Lung (tissue), 11 donors: ENCODE measurements at regions not wholly inside any gene's neighbourhood (a gene's known extent, or its start where the extent isn't known, plus 50 kb on each side); places are given as distances from the start of the nearest gene placed in this dataset.

ENCODE experiments used
- ATAC-seq: fragments of 200-7000 bp; cut with Tn5 transposase; one replicate; pipeline ENCODE4 v1.9.1; 2020; ENCODE audit warnings: moderate number of reproducible peaks; ENCODE audit not compliant: insufficient read depth, low FRiP score
- DNase-seq, 3 donors: peaks; one replicate each; pipeline ENCODE4 v3.0.0-alpha.2; 2013 to 2017
- H3K27ac ChIP-seq, 2 donors: one replicate each; pipeline ENCODE4 v1.5.1; 2013; ENCODE audit warnings: mild to moderate bottlenecking in 2 of 2, moderate library complexity in 2 of 2, control low read depth in 1 of 2, inconsistent platforms in 1 of 2, low read depth in 1 of 2, low read length in 1 of 2
- H3K27me3 ChIP-seq, 3 donors: one replicate each; pipeline ENCODE4 v1.5.1; 2013; ENCODE audit warnings: low read length in 2 of 3; ENCODE audit not compliant: control insufficient read depth in 3 of 3, insufficient read depth in 3 of 3
- H3K36me3 ChIP-seq, 4 donors: one replicate each; pipeline ENCODE4 v1.5.1; 2013; ENCODE audit warnings: low read length in 4 of 4, mild to moderate bottlenecking in 1 of 4, moderate library complexity in 1 of 4; ENCODE audit not compliant: control insufficient read depth in 4 of 4, insufficient read depth in 4 of 4
- H3K4me1 ChIP-seq, 5 donors: one replicate each; pipeline ENCODE4 v1.5.1; 2013; ENCODE audit warnings: low read length in 5 of 5, mild to moderate bottlenecking in 2 of 5, moderate library complexity in 1 of 5; ENCODE audit not compliant: control insufficient read depth in 5 of 5, insufficient read depth in 5 of 5
- H3K4me3 ChIP-seq: one replicate; pipeline ENCODE4 v1.5.1; 2013; ENCODE audit warnings: mild to moderate bottlenecking, control low read depth, moderate library complexity
- H3K9ac ChIP-seq, 2 donors: one replicate each; pipeline ENCODE4 v1.5.1; 2013; ENCODE audit warnings: low read length in 2 of 2, control low read depth in 1 of 2; ENCODE audit not compliant: insufficient read depth in 1 of 2
- H3K9me3 ChIP-seq, 4 donors: one replicate each; pipeline ENCODE4 v1.5.1; 2013; ENCODE audit warnings: low read length in 3 of 4, mild to moderate bottlenecking in 1 of 4, moderate library complexity in 1 of 4; ENCODE audit not compliant: control insufficient read depth in 4 of 4, insufficient read depth in 3 of 4
- CTCF ChIP-seq: IDR thresholded peaks from 2 replicates; pipeline ENCODE4 v1.5.1; 2012; ENCODE audit warnings: mild to moderate bottlenecking; ENCODE audit errors: control extremely low read depth, extremely low read depth
- WGBS, 2 donors: extraction: QIAGEN DNeasy Blood & Tissue Kit; methylation state at CpG; one replicate each; pipeline ENCODE4 v1.1.7; 2013; 5-methylcytosine and 5-hydroxymethylcytosine counted together
- donor health status: control.
- donor health status: control.
- donor health status: Bipolar disorder and iron deficiency.
- donor health status: healthy.
- donor health status: DM: yes; HTN: yes; CAD: no.

DNA sequence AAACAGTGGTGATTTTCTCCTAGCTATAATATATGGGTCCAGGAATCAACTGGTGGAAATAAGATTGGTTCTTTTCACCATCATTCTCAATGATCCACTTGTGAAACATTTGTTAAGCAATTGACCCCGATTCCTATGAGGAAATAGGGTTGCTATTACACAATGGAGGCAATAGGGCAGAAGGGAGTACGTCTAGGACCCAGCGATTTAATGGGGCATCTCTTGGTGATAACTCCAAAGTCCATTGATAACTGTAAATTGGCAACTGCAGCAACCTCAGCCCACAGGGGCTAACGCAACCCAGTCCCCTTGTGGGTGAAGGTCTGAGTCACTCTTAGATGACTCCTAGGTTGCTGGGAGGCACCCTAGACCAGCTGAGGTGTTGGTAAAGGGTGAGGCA, 62.5 kb upstream of the BARHL2 start:
- no peak overlapping the region for H3K9ac ChIP-seq
- DNase-seq: no peak
- no peak overlapping the region for H3K4me3 ChIP-seq
- H3K27me3 ChIP-seq: peaks cover 0 to 3% (median 0%) of the 10 kb centered on the region in 3 donors
- WGBS, 2 donors: 71 to 77% methylated on average over 4 of the region's 4 CpGs
- ATAC-seq: no peak
- TF ChIP-seq CTCF: no peak
- H3K27ac ChIP-seq: no peak overlapping the region
- no peaks in the 10 kb centered on the region for H3K36me3 ChIP-seq
- H3K9me3 ChIP-seq: no peaks in the 10 kb centered on the region
- no peaks in the 10 kb centered on the region for H3K4me1 ChIP-seq

DNA sequence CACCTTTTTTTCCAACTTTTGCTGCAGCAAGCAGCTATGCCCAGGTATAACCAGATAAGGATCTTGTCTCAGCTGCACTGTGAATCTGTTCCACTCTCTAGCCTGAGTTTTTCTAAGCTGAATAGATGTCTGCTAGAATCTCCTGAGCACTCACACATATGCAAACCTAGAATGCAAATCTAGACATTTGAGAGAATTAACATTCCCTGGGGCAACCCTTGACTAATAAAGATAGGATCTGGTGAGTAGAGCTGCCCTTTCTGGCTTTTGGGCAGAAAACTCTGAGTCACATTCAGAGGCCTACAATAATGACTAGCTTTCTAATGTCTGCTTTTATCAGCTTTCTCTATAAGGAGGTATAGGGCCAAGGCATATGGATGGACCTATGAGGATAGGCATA, 61.4 kb upstream of the BARHL2 start:
- no peaks in the 10 kb centered on the region for H3K36me3 ChIP-seq
- no peaks in the 10 kb centered on the region for H3K27me3 ChIP-seq
- no peak for ATAC-seq
- H3K9ac ChIP-seq: no peak overlapping the region
- H3K4me3 ChIP-seq: no peak overlapping the region
- H3K9me3 ChIP-seq: no peaks in the 10 kb centered on the region
- no peak overlapping the region for H3K27ac ChIP-seq
- no peak for TF ChIP-seq CTCF
- no peak for DNase-seq
- peaks cover 0 to 1% (median 0%) of the 10 kb centered on the region in 5 donors for H3K4me1 ChIP-seq

DNA sequence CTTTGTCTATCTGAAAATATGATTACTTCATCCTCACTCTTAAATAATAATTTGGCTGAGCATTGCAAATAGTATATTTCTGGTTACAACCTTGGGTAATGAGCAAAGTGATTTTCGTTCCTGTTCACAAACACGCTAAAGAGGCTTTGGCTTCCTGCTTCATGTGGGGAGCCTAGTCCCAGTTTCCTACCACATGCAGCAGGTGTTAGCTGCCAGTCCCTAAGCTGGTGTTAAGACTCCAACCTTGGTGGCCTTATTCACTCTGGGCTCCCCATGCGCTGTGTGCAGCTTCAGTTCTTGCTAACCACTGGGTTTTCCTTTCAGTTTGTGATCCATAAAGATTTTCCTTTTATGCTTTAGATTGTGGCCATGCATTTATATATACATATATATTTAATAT, 56.7 kb upstream of the BARHL2 start:
- Histone ChIP-seq H3K27ac (no peak overlapping the region), H3K4me3 (no peak overlapping the region), H3K27me3 (peaks cover 0 to 4% (median 3%) of the 10 kb centered on the region in 3 donors), H3K4me1 (peaks cover 0 to 1% (median 0%) of the 10 kb centered on the region in 5 donors), H3K36me3 (no peaks in the 10 kb centered on the region), H3K9me3 (no peaks in the 10 kb centered on the region), H3K9ac (no peak overlapping the region)
- ATAC-seq (no peak), DNase-seq (no peak)
- WGBS, 2 donors: 79 to 85% methylated on average over 3 of the region's 3 CpGs
- no peak for TF ChIP-seq CTCF

DNA sequence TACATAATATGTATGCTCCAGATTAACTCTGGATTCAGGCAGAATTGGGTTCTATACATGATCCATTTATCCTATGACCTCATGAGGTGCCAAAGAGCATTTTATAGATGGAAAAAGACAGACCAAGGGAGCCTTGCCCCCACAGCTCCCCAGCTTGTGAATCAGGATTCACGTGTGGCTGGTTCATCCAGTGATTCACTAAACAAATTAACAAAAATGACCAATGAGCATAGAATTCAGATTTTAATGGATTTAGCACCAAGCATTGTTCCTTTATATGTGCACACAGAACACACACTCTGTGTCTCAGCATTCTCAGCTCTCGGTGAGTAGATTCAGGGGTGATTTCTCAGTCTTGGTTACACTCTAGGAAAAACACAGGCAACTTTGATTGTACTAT, 51.7 kb upstream of the BARHL2 start:
- no peak for TF ChIP-seq CTCF
- Histone ChIP-seq H3K4me1 (peaks cover 0 to under 1% (median 0%) of the 10 kb centered on the region in 5 donors), H3K27me3 (peaks cover 0 to 6% (median 3%) of the 10 kb centered on the region in 3 donors), H3K36me3 (no peaks in the 10 kb centered on the region), H3K9ac (no peak overlapping the region), H3K4me3 (no peak overlapping the region), H3K27ac (no peak overlapping the region), H3K9me3 (no peaks in the 10 kb centered on the region)
- DNase-seq (no peak), ATAC-seq (no peak)
- WGBS, 2 donors: 85% methylated on average over 2 of the region's 2 CpGs
